GM19035 (cell line): ENCODE measurements at regions not wholly inside any gene's neighbourhood (a gene's known extent, or its start where the extent isn't known, plus 50 kb on each side); places are given as distances from the start of the nearest gene placed in this dataset.

Experiments
- ATAC-seq: cut with Tn5 transposase; IDR thresholded peaks from one replicate; pipeline ENCODE4 v1.9.1; 2021; ENCODE audit not compliant: unreplicated experiment

DNA sequence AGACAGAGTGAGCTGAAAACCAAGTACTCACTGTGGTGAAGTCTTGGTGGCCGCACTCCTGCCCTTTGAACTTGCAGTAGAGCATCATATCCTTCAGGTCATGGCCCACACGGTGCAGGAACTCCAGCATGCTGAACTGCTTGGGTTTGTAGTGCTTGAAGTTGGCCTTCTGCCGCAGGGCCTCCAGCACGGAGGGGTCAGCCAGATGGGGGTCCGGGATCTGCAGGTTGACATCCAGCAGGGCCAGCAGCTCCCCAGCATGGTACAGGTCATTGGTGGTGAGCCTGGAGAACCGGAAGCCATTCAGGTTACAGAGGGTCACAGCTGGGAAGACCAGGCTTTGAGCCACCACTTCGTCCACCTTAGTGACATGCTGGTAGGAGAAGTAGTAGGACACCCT lies 99.1 kb upstream of the CCL2 start:
- ATAC-seq = no peak

DNA sequence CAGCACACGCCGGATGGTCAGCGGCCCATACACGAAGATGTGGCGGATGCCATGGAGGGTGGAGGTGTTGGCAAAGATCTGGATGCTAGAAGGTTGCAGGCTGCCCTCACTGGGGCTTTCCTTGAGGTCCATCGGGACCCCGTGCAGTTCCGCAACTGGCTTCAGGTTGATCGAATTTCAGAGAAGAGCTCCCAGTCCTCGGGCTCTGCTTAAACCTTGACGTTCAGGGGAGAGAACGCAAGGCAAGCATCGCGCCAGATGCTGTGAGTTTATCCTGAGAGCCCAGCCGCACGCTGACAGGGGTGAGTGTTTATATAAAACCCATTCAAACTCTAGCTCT lies 98.7 kb upstream of the CCL2 start:
- no peak for ATAC-seq

DNA sequence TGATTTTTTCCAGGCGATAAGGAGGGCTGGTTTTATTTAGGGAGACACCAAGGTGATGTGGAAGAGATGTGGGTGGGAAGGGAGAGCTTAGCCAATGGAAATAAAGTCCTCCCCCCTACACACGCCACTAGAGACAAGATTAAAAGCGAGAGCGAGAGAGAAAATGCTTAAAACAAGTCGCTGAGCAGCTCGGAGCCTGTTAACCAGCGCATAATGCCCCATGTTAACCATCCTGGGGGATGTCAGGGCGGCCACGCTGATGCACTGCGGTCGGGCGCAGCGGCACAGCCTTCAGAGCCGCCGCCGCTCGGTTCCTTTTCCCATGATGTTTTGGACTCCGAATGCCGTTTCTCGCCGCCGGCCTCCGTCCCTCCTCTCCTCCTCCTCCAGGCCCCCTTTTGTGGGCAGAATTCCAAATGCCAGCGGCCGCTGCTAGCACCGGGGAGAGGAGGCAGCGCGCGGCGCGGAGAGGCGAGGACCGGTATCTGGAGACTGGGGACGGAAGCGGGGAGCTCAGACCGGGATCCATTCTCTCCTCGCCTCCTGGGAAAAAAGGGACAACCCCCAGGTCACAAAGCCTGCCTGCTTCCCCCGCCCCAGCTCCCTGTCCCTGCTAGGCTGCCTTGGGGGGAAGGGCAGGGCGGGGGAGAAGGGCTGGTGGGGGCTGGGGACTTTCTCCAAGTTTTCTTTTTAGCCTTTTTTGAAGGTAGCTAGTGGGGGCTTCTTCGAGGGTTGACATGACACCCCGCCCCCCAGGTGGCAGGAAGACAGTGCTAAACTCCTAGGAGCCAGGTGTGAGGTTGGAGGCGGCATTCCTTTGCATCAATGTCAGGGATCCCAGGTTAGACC lies 98.1 kb upstream of the CCL2 start:
- ATAC-seq = no peak

DNA sequence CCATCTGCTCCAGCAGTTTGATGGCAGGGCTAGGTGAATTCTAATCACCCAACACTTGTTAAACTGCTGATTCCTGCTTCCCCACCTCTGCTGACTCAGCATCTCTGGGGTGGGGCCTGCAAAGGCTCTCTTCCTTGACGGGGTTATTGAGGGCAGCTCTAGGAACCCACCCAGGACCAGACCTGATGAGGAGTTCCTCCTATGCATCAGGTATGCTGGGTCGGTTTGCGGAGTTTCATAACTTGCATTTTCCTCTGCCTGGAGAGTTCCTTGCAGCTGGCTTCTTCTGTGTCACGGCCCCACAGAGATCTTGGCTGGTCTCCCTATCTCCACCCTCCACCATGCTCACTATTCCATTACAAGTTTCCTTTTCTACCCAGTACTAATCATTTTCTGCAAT lies 93.4 kb upstream of the CCL2 start:
- no peak for ATAC-seq

DNA sequence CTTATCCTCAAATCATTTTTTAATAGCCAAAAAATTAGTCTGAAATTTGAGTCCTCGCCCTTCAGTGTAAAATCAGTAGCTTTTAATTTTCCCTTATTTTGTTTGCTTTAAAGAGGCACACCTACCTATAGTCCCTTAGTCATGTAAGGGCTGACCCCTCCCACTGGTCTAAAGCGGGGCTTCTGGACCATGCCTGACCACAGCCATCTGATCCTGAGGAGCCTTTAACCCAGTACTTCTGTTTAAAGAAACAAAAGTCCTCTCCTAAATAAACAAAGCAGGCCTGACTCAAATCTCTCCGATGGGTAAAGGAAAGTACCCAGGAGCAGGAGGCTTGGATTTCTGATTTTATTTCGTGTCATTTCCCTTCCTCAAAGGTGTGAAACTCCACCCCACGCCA lies 92.0 kb upstream of the CCL2 start:
- no peak for ATAC-seq

DNA sequence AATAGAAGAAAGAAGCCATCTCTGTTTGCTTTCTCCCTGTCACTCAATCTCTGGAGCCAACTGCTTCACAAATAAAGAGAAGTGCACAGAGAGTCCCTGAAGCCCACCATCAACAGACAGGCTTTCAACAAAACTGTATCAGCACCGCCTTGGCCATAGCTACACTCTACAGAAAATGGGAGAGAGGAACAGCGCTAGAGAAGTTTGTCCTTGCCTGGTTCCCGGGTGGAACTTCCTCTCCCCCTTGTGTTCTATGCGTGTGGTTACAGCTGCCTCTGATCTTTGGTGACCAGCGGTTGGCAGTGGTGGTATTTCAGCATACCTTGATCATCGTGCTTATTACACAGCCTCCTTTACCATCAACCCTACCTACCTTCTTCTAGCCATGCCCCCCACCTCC lies 91.4 kb upstream of the CCL2 start:
- ATAC-seq = no peak

DNA sequence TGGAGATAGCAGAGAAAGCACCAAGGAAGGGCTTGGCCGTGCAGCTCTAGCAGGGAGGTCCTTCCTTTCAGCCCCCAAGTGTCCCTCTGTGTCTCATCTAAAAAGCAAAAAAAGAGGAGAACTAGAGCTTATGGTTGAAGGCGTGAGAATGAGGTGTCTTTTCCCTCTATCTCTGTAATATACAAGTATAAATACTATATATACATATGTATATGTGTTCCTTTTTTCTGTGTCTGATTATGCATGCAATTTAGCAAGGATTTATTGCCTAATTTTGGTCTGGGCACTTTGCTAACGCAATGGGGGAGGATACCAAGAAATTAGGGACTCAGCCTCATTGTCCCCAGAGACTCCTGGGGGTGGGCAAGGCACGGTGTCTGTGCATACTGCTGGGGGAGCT lies 90.2 kb upstream of the CCL2 start:
- no peak for ATAC-seq

DNA sequence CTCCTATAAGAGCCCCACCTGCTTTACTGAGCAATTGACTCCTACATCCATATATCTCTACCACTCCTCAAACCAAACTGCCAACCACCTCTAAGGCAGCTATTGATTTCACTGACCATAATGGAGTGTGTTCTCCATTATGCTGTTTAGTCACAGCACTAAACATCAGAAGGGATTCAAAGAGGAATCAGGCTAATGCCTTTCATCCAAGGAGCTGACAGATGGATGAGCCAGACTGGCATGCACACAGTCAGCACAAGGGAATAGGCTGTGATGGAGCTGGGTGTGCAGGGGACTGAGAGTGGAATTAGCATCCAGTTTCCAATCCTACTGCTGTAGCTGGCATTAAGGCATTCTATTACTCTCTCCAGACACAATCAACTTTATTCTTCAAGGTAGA lies 88.7 kb upstream of the CCL2 start:
- ATAC-seq = no peak

DNA sequence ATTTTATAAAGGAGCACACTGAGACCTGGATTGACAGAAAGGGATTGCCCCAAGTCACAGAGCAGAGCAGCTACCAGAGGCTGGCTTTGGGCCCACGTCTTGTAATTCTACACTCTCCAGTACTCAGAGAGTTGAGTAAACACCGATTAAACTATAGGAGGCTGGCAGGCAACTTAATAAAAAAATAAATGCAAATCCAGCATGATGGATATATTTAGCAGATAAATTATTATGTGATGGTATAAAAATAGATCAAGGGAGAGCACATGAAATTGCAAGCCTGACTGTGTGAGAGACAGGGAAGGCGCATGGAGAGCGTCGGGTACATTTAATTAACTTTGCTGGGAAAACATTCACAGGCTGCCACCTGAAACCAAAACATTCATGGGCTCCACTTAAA lies 87.7 kb upstream of the CCL2 start:
- no peak for ATAC-seq

DNA sequence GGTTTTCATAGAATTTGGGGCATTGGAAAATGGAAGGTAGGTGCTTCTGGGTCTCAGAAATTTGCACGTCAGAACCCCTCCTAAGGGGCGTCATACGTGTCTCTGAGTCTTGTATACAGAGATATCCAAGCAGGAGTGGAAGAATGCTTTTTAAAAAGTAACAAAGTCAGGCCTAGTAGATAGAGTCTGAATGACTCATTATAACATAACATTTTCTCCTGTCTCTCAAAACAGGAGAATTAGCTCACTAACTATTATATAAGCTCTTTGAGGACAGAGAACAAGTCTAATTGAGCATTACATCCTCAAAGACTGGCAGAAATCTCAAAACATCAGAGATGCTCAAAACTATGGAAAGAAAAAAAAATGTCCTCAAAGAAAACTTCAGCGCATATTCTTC lies 86.1 kb upstream of the CCL2 start:
- no peak for ATAC-seq

DNA sequence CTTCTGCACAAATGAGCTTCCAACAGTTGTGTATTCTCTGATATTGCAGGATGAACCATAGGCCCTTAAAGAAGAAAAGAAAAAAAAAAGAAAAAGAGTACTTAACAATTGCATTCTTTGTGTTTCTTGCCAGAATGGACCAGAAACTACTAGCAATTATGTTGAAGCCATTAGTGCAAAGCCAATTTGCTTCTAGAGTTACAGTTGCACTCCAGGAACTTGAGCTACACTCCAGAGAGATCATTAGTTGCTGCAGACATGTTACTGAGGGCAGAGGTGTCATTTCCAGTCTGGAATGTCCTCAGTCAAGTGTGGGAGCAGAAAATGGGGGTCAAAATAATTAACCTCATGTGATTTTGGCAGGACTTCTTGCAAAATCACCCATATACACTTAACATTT lies 85.6 kb upstream of the CCL2 start:
- no peak for ATAC-seq

DNA sequence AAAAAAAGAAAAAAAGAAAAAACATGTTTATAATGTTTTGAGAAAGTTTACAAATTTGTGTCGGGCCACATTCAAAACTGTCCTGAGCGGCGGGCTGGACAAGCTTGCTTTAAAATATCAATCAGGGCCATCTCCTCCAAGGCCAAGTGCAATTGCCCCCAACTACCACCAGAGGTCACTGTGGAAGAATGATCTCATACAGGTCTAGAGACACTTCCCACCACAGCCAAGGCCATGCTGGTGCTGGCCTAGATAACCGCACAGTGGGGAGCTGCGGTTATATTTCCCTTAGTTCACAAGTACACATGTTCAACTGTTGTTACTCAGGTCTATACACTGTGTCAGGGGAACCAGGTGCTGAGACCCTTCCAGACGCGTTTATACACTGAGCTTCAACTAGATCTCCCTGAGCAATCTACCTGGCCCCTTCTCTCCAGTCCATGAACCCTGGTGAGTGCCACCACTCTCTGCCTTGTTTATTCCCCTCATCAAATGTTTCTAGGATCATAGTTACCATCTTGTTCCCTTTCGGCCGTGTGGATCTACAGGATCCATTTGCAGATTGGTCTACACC lies 83.8 kb upstream of the CCL2 start:
- no peak for ATAC-seq

DNA sequence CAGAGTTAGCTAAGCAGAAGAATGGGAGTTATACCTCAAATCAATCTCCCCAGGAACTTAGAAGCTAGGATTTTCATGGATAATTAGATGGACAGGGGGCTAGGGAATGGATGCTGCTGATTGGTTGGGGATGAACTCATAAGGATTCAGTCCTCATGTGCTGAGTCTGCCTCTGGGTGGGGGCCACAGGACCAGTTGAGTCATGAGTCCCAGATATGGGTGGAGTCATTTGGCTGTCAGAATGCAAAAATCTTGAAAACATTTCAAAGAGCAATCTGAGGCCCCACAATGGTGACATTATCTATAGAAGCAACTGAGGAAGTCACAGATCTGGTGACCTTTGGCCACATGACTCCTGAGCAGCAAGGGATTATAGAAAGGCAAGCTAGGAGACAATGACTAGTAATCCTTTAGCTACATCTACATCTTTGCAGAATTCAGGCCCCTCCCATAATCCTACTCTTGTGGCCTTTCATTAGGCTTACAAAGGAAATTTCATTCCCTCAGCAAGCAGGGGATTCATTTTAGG lies 82.6 kb upstream of the CCL2 start:
- ATAC-seq = no peak

DNA sequence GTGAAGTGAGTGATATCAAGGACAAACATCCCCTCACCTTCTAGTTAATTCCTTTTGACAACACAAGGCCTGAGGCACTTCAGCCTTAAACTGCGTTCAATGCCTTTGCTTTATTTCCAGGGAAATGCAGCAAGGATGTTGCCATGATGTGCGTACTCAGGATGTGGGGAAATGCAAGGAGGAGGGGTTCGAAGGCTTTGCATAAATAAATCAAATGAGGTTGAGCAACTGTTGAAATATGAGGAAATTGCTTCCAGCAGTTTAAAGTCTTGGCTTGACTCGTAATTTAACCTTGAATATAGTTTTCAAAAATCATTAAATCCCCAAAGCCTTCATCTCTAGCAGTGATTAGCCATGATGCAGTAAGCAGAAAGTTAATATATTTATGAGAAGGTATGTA lies 81.8 kb upstream of the CCL2 start:
- no peak for ATAC-seq

DNA sequence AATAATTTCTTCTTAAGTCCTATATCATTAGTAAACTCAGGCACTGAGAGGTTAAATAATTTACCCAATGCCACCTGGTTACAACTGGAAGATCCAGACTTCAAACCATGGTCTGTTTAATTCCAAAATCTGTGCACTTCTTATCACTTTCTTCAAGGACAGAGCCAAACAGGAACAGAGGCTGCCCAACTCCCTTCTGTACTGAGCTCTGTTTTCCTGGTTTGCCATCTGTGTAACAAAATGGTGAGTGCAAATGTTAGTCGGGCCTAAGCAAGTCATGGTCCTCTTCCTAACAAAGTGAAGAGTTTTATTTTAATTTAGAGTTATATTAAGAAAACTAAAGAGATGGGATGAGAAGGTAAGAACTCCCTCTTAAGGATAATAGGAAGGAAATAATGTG lies 80.6 kb upstream of the CCL2 start:
- ATAC-seq = no peak

DNA sequence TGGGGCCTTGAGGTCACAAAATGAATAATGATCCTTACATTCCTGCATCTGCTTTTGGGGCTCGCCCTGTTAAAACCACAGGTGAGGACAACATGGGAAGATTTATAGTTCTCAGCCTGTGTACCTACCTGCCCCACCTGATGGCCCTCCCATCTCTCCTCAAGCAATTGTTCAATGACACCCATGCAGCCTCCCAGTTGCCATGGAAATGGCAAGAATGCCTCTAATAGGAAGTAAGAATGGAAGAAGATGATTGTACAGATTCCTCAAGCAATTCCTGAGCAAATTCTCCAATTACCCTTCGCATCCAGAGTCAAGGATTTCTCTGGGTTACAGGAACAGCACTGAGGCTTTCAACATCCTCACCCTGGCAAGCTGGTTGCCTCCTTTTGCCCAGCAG lies 78.6 kb upstream of the CCL2 start:
- ATAC-seq = no peak

DNA sequence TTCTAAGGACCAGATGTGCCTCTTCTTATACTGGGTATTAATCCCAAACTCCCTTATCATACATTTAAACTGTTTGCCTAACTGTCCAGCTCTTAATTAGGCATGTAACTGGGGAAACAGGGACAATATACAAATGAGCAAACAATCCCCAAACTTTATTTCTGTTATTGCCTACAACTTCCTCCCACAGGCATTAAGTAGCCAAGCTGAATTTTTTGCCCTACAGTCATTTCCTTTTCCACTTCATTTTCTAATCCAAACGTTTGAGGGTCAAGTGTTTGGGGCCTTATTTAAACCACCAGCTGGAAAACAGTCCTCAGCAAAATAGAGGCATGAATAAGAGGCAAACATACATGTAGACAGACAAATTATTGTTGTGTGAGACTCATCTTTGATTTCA lies 77.4 kb upstream of the CCL2 start:
- no peak for ATAC-seq

DNA sequence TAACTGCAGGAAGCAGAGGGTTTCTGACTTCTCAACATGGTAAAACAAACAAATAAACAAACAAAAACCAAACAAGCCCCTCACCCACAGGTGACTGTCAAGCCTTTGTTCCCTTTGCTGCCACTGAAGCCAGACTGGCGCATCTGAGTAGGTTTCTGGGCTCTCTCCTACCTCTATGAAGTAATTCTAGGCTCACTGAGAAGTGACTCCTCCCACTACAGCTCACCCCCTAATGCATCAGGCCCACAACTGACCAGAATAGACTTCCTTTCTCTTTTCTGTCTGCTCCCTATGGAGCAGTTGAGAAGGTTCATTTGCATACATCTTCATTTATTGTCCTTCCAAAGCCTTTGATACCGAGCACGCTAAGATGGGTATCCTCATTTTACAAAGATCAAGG lies 77.0 kb upstream of the CCL2 start:
- ATAC-seq = no peak

DNA sequence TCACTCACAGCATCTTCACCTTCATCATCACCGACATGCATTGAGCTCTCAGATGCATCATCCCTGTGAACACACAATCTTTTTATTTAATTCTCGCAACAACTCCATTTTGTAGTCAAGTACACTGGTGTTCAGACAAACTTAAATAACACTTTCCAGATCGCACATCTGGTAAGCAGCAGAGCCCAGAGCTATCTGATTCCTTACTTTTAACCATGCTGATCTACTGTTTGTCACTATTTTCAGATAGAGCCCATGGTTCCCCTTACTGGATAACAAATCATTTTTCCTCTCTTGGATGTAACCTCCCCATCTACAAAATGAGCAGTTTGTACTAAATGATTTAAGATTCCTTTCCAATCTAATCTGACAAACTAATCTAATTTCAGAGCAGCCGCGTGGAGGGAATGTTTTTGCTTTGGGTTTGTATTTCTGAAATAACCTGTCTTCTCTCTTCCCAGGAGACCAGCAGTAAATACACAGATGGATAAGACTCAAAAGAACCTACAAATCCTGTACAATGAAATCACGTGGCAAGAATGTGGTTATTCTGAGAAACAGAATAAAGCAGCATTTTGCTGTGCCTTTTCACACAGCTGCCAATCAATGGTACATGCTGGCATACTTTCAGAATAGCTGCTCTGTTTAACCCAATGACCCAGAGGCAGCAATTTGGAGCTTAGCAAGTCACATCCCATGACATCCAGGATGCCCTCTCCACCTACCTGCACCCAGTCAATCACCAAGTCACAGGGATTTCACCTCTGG lies 72.9 kb upstream of the CCL2 start:
- no peak for ATAC-seq

DNA sequence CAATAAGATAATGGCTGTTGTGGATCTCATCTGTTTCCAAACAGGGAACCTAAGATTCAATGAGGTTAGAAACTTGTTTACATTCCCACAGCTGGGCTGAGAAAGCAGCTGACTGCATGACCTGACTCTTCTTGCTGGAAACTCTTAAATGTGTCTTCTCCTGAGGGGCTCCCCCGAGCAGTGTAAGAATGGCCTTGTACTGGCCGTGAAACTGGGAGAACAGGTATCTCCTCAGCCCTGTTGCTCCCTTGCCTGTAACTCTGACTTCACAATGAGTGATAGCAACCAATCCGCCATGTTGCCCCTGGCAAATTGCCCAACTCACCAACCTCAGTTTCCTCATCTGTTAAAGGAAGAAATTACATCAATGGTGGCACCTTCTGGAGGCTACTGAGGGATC lies 59.1 kb upstream of the CCL2 start:
- no peak for ATAC-seq

DNA sequence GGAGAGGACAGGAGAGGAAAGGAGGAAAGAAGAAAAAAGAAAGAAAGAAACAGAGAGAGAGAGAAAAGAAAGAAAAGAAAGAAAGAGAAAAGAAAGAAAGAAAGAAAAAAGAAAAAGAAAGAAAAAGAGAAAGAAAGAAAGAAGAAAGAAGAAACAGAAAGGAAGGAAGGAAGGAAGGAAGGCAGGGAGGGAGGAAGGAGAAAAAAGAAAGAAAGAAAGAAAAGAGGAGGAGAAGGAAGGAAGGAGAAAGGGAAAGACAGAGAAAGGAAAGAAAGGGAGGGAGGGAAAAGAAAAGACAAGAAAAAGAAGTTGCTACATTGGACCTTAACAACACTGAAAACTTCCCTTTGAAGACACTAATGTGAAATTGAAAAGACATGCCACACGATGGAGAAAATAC lies 56.6 kb upstream of the CCL2 start:
- ATAC-seq = no peak

DNA sequence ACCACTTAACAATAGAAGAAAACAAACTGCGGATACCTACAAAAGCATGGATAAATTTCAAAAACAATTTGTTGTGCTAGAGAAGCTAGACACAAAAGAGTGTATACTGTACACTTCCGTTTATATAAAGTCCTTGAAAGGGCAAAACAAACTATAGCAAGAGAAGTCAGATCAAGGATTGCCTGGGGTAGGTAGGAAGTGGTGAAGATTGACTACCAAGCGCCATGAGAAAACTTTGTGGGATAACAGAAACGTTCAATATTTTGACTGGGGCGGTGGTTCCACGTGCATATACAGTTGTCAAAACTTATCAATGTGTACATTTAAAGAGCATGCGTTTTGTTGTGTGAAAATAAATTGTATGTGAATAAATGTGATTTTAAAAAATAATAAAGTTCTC lies 55.6 kb upstream of the CCL2 start:
- no peak for ATAC-seq
